ENCODE measurements at regions not wholly inside any gene's neighbourhood (a gene's known extent, or its start where the extent isn't known, plus 50 kb on each side); places are given as distances from the start of the nearest gene placed in this dataset.

GRCh38 chr2:44087714-44088092 lies 81.0 kb upstream of the PPM1B start:
- TF ChIP-seq CTCF (IDR thresholded peaks at IDR 0.05) (no peak), POLR2A (IDR thresholded peaks at IDR 0.05; ENCODE audit: low read length) (no peak), EHMT2 (IDR thresholded peaks at IDR 0.05; ENCODE audit: low read depth) (no peak), CHD2 (IDR thresholded peaks at IDR 0.05; ENCODE audit: low read length, partially characterized antibody) (no peak), RCOR1 (IDR thresholded peaks at IDR 0.05; ENCODE audit: low read depth, low read length) (no peak), ZFP36 (IDR thresholded peaks at IDR 0.05; ENCODE audit: borderline replicate concordance, partially characterized antibody) (no peak), JUN (IDR thresholded peaks at IDR 0.05) (no peak), KDM5A (IDR thresholded peaks at IDR 0.05) (no peak), PBX3 (IDR thresholded peaks at IDR 0.05) (no peak), CBX2 (IDR thresholded peaks at IDR 0.05; ENCODE audit: borderline replicate concordance, low read depth) (no peak), NFE2L2 (conservative IDR thresholded peaks at IDR 0.05; ENCODE audit: low read length) (no peak)
- TF ChIP-seq, protein P1, sequence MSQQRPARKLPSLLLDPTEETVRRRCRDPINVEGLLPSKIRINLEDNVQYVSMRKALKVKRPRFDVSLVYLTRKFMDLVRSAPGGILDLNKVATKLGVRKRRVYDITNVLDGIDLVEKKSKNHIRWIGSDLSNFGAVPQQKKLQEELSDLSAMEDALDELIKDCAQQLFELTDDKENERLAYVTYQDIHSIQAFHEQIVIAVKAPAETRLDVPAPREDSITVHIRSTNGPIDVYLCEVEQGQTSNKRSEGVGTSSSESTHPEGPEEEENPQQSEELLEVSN (IDR thresholded peaks at IDR 0.05; ENCODE audit: borderline replicate concordance, low read depth), result no peak
- TF ChIP-seq, protein P2, sequence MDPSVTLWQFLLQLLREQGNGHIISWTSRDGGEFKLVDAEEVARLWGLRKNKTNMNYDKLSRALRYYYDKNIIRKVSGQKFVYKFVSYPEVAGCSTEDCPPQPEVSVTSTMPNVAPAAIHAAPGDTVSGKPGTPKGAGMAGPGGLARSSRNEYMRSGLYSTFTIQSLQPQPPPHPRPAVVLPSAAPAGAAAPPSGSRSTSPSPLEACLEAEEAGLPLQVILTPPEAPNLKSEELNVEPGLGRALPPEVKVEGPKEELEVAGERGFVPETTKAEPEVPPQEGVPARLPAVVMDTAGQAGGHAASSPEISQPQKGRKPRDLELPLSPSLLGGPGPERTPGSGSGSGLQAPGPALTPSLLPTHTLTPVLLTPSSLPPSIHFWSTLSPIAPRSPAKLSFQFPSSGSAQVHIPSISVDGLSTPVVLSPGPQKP (IDR thresholded peaks at IDR 0.05; ENCODE audit: low read depth, low read length), result no peak
